ENCODE measurements at regions not wholly inside any gene's neighbourhood (a gene's known extent, or its start where the extent isn't known, plus 50 kb on each side); places are given as distances from the start of the nearest gene placed in this dataset.

DNA sequence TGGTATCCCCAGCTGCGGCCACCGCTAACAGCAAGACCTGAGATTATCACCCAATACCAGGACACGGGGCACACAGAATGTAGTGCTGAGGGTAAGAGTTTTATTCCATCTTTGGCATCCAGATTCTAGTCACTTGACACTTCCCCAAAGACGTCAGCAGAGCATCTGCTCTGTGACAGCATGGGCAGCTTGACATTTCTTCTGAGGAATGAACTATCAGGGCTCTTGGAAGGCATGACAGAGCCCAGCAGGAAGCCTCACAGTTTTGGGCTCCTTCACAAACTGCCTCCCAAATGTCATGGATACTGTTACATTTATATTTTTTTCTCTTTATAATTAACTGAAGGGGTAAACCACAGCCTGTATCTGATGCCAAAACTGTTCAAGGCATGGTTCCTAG lies 1010.7 kb downstream of the TDRD15 start:
- Histone ChIP-seq H3K36me3 (ENCODE audit: control insufficient read depth in 2 of 2, insufficient read depth in 1 of 2, low read length in 2 of 2) (no peaks in the 10 kb centered on the region), H3K4me1 (ENCODE audit: control insufficient read depth, insufficient read depth, low read length) (no peaks in the 10 kb centered on the region), H3K27ac (ENCODE audit: extremely low read depth, low read depth, low read length) (no peak overlapping the region), H3K4me3 (ENCODE audit: low read depth, low read length) (no peak overlapping the region), H3K9me3 (ENCODE audit: control insufficient read depth, insufficient read depth, low read depth, low read length) (no peaks in the 10 kb centered on the region)
- ChIA-PET CTCF (no interaction called here), POLR2A (no interaction called here)
- TF ChIP-seq, protein P1, sequence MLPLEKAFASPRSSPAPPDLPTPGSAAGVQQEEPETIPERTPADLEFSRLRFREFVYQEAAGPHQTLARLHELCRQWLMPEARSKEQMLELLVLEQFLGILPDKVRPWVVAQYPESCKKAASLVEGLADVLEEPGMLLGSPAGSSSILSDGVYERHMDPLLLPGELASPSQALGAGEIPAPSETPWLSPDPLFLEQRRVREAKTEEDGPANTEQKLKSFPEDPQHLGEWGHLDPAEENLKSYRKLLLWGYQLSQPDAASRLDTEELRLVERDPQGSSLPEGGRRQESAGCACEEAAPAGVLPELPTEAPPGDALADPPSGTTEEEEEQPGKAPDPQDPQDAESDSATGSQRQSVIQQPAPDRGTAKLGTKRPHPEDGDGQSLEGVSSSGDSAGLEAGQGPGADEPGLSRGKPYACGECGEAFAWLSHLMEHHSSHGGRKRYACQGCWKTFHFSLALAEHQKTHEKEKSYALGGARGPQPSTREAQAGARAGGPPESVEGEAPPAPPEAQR (tag by site-specific recombination; IDR thresholded peaks at IDR 0.05): no peak
- no peak for TF ChIP-seq ZNF596 (tag by site-specific recombination; IDR thresholded peaks at IDR 0.05)
- TF ChIP-seq ZFP41 (tag by site-specific recombination; IDR thresholded peaks at IDR 0.05; ENCODE audit: borderline replicate concordance): no peak
- no peak for TF ChIP-seq ZNF16 (tag by site-specific recombination; IDR thresholded peaks at IDR 0.05; ENCODE audit: low read depth)
- TF ChIP-seq ZNF146 (tag by site-specific recombination; IDR thresholded peaks at IDR 0.05): no peak
- no peak for TF ChIP-seq ZNF19 (tag by site-specific recombination; IDR thresholded peaks at IDR 0.05; ENCODE audit: low read depth)
- TF ChIP-seq OVOL3 (tag by site-specific recombination; IDR thresholded peaks at IDR 0.05): no peak
- TF ChIP-seq ZNF585B (tag by site-specific recombination; IDR thresholded peaks at IDR 0.05): no peak
- no peak for TF ChIP-seq ZNF776 (tag by site-specific recombination; IDR thresholded peaks at IDR 0.05; ENCODE audit: borderline replicate concordance)
- TF ChIP-seq ZNF366 (tag by site-specific recombination; conservative IDR thresholded peaks at IDR 0.05): no peak
- no peak for TF ChIP-seq ZFP3 (tag by site-specific recombination; IDR thresholded peaks at IDR 0.05; ENCODE audit: low read depth)
- TF ChIP-seq, protein P2, sequence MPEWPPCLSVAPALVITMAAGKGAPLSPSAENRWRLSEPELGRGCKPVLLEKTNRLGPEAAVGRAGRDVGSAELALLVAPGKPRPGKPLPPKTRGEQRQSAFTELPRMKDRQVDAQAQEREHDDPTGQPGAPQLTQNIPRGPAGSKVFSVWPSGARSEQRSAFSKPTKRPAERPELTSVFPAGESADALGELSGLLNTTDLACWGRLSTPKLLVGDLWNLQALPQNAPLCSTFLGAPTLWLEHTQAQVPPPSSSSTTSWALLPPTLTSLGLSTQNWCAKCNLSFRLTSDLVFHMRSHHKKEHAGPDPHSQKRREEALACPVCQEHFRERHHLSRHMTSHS (tag by site-specific recombination; IDR thresholded peaks at IDR 0.05): no peak
- TF ChIP-seq ZNF529 (tag by site-specific recombination; IDR thresholded peaks at IDR 0.05; ENCODE audit: insufficient replicate concordance): no peak
- no peak for TF ChIP-seq ZNF747 (tag by site-specific recombination; IDR thresholded peaks at IDR 0.05)
- TF ChIP-seq BCL11B (tag by site-specific recombination; IDR thresholded peaks at IDR 0.05; ENCODE audit: low read depth): no peak
- no peak for TF ChIP-seq ZNF626 (tag by site-specific recombination; IDR thresholded peaks at IDR 0.05)
- TF ChIP-seq, protein P3, sequence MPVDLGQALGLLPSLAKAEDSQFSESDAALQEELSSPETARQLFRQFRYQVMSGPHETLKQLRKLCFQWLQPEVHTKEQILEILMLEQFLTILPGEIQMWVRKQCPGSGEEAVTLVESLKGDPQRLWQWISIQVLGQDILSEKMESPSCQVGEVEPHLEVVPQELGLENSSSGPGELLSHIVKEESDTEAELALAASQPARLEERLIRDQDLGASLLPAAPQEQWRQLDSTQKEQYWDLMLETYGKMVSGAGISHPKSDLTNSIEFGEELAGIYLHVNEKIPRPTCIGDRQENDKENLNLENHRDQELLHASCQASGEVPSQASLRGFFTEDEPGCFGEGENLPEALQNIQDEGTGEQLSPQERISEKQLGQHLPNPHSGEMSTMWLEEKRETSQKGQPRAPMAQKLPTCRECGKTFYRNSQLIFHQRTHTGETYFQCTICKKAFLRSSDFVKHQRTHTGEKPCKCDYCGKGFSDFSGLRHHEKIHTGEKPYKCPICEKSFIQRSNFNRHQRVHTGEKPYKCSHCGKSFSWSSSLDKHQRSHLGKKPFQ (tag by site-specific recombination; IDR thresholded peaks at IDR 0.05): no peak
- TF ChIP-seq MZF1 (tag by site-specific recombination; IDR thresholded peaks at IDR 0.05; ENCODE audit: borderline replicate concordance): no peak
- TF ChIP-seq, protein P4, sequence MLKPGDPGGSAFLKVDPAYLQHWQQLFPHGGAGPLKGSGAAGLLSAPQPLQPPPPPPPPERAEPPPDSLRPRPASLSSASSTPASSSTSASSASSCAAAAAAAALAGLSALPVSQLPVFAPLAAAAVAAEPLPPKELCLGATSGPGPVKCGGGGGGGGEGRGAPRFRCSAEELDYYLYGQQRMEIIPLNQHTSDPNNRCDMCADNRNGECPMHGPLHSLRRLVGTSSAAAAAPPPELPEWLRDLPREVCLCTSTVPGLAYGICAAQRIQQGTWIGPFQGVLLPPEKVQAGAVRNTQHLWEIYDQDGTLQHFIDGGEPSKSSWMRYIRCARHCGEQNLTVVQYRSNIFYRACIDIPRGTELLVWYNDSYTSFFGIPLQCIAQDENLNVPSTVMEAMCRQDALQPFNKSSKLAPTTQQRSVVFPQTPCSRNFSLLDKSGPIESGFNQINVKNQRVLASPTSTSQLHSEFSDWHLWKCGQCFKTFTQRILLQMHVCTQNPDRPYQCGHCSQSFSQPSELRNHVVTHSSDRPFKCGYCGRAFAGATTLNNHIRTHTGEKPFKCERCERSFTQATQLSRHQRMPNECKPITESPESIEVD (tag by site-specific recombination; IDR thresholded peaks at IDR 0.05): no peak

DNA sequence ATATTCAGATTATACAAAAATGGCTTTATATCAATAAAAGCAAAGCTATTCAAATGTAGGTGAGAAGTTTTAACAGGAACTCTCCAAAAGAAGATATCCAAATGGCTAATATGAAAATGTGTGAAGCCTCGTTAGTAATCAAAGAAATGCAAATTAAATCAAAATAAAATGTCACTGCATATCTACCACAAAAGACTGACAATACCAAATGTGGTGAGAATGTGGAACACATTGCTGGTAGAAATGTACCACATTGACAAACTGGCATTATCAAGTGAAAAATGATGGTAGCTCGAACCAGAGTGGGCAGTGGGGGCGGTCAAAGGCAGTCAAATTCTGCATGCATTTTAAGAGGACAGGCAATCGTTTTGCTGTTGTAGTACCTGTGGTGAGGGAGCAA lies 1012.7 kb downstream of the TDRD15 start:
- CTCF ChIA-PET: no interaction called here
- Histone ChIP-seq H3K9me3 (ENCODE audit: control insufficient read depth, insufficient read depth, low read depth, low read length) (no peaks in the 10 kb centered on the region), H3K4me3 (ENCODE audit: low read depth, low read length) (no peak overlapping the region), H3K36me3 (ENCODE audit: control insufficient read depth in 2 of 2, insufficient read depth in 1 of 2, low read length in 2 of 2) (no peaks in the 10 kb centered on the region), H3K27ac (ENCODE audit: extremely low read depth, low read depth, low read length) (no peak overlapping the region), H3K4me1 (ENCODE audit: control insufficient read depth, insufficient read depth, low read length) (no peaks in the 10 kb centered on the region)
- POLR2A ChIA-PET: no interaction called here
- TF ChIP-seq ZNF391 (tag by site-specific recombination; IDR thresholded peaks at IDR 0.05; ENCODE audit: borderline replicate concordance, low read depth) (no peak), PRDM1 (tag by site-specific recombination; IDR thresholded peaks at IDR 0.05) (no peak), ZNF341 (tag by site-specific recombination; IDR thresholded peaks at IDR 0.05; ENCODE audit: low read depth) (no peak), ZNF701 (tag by site-specific recombination; IDR thresholded peaks at IDR 0.05) (no peak), KLF16 (tag by site-specific recombination; IDR thresholded peaks at IDR 0.05) (no peak), ZNF366 (tag by site-specific recombination; conservative IDR thresholded peaks at IDR 0.05) (no peak), ZNF19 (tag by site-specific recombination; IDR thresholded peaks at IDR 0.05; ENCODE audit: low read depth) (no peak), ZNF140 (tag by site-specific recombination; IDR thresholded peaks at IDR 0.05) (no peak), KLF7 (tag by site-specific recombination; IDR thresholded peaks at IDR 0.05; ENCODE audit: borderline replicate concordance) (no peak), ZNF677 (tag by site-specific recombination; IDR thresholded peaks at IDR 0.05) (no peak), ZFHX2 (tag by site-specific recombination; conservative IDR thresholded peaks at IDR 0.05) (no peak), SCRT2 (tag by site-specific recombination; IDR thresholded peaks at IDR 0.05) (no peak)
- TF ChIP-seq, protein P5, sequence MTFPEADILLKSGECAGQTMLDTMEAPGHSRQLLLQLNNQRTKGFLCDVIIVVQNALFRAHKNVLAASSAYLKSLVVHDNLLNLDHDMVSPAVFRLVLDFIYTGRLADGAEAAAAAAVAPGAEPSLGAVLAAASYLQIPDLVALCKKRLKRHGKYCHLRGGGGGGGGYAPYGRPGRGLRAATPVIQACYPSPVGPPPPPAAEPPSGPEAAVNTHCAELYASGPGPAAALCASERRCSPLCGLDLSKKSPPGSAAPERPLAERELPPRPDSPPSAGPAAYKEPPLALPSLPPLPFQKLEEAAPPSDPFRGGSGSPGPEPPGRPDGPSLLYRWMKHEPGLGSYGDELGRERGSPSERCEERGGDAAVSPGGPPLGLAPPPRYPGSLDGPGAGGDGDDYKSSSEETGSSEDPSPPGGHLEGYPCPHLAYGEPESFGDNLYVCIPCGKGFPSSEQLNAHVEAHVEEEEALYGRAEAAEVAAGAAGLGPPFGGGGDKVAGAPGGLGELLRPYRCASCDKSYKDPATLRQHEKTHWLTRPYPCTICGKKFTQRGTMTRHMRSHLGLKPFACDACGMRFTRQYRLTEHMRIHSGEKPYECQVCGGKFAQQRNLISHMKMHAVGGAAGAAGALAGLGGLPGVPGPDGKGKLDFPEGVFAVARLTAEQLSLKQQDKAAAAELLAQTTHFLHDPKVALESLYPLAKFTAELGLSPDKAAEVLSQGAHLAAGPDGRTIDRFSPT (tag by site-specific recombination; IDR thresholded peaks at IDR 0.05): no peak

Measured in HEK293 (cell line).